Urinary bladder (tissue), 3 donors: ENCODE measurements at regions not wholly inside any gene's neighbourhood (a gene's known extent, or its start where the extent isn't known, plus 50 kb on each side); places are given as distances from the start of the nearest gene placed in this dataset.

Source experiments
- DNase-seq: peaks from one replicate; pipeline ENCODE4 v3.0.0-alpha.2; 2015; ENCODE audit errors: extremely low spot score
- H3K27ac ChIP-seq: one replicate; pipeline ENCODE4 v1.5.1; 2013; ENCODE audit warnings: low read depth, mild to moderate bottlenecking, moderate library complexity
- H3K36me3 ChIP-seq: one replicate; pipeline ENCODE4 v1.6.1; 2013; ENCODE audit warnings: mild to moderate bottlenecking, moderate library complexity; ENCODE audit not compliant: insufficient read depth
- H3K4me1 ChIP-seq: one replicate; pipeline ENCODE4 v1.6.1; 2013; ENCODE audit warnings: mild to moderate bottlenecking, moderate library complexity; ENCODE audit not compliant: insufficient read depth
- H3K4me3 ChIP-seq: one replicate; pipeline ENCODE4 v1.5.1; 2013; ENCODE audit warnings: low read depth, low read length
- WGBS: extraction: QIAGEN DNeasy Blood & Tissue Kit; methylation state at CpG from one replicate; pipeline ENCODE4 v1.1.7; 2013; 5-methylcytosine and 5-hydroxymethylcytosine counted together
- donor health status: healthy with polysubstance abuse.
- donor health status: healthy.

DNA sequence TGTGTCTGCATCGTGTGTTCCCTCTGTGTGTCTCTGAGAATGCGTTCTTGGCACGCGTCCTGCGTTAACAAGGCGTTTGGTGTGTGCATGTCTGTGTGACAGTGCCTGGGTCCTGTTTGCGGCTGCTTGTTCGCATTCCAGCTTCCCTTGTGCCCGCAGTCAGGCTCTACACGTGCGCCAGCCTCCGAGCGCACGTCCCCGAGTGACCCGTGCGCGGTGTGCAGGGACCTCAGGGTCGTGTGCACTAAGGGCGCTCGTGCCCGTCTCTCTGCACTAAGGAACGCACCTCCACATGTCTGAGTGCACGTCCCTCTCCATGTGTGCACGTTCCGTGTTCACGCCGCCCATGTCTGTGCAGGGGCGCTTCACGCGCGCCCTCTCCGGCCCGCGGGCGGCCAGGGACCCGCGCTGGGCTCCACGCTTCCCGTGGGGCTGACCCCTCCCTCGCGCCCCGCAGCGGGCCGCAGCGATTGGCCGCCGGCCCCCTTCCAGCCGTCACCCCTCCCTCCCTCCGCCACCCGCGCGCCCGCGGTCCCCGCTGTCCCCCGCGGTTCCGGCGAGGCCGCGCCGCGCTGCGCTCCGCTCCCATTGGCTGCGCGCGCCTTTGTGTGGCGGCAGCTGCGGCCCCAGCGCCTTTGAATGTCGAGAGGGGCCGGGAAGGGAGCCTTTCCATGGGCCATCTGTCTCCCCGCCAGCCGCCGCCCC, 229.4 kb downstream of the HAUS1 start:
- no peaks in the 10 kb centered on the region for H3K36me3 ChIP-seq
- under 1% methylated on average over 76 of the region's 77 CpGs for WGBS
- no peak overlapping the region for H3K27ac ChIP-seq
- H3K4me3 ChIP-seq, result peak overlapping the region; percentile 67
- DNase-seq, result no peak
- no peaks in the 10 kb centered on the region for H3K4me1 ChIP-seq

DNA sequence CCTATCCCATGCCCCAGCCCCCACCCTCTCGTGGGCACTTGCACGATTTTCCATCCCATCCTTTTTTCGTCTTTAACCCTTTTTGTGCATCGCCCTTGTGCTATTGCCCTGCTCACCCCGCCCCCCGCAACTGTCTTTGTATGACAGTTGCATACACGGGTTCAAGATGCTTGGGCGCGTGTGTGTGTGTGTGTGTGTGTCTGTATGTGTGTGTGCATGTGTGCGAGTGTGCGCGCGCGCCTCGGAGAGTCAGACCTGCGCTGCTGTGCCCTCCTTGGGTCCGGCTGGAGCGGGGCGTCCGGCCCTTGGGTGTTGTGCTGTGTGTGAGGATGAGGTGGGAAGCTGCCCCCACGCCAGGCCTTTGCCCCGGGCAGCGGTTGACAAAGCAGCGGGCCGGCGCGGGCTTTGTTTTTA, 230.7 kb downstream of the HAUS1 start:
- DNase-seq, result no peak
- no peaks in the 10 kb centered on the region for H3K4me1 ChIP-seq
- H3K4me3 ChIP-seq, result peak overlapping the region; percentile 67
- 2% methylated on average over 27 of the region's 27 CpGs for WGBS
- H3K36me3 ChIP-seq, result no peaks in the 10 kb centered on the region
- H3K27ac ChIP-seq, result no peak overlapping the region

DNA sequence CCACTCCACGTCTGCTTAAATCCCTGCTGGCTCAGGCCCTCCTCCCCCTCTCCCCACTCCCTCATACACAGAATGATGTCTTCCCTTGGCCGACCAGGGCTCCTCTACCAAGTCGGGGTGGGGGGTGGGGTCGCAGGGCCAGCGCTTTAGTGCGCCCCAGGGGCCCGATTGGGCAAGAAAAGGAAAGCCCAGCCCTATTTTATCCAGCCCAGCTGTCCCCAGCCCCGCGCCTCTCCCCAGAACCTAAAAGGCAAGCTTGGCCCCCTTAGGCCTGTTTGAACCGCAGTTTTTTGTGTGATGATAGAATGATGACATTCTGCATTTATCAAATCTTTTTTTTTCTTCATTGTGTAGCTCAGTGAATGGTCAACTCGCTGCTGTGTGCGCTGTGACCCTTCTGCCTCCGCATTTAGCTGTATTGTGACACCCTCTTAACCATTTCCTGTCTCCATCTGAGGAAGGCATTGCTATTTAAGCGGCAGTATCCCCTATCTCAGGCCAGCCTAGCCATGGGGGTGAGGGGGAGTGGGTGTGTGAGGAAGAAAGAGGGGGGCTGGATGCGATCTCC, 231.4 kb downstream of the HAUS1 start:
- H3K4me3 ChIP-seq, result peak overlapping the region; percentile 67
- H3K4me1 ChIP-seq, result no peaks in the 10 kb centered on the region
- DNase-seq, result no peak
- H3K36me3 ChIP-seq, result no peaks in the 10 kb centered on the region
- 14% methylated on average over 15 of the region's 15 CpGs for WGBS
- peak overlapping the region; percentile 12 for H3K27ac ChIP-seq

DNA sequence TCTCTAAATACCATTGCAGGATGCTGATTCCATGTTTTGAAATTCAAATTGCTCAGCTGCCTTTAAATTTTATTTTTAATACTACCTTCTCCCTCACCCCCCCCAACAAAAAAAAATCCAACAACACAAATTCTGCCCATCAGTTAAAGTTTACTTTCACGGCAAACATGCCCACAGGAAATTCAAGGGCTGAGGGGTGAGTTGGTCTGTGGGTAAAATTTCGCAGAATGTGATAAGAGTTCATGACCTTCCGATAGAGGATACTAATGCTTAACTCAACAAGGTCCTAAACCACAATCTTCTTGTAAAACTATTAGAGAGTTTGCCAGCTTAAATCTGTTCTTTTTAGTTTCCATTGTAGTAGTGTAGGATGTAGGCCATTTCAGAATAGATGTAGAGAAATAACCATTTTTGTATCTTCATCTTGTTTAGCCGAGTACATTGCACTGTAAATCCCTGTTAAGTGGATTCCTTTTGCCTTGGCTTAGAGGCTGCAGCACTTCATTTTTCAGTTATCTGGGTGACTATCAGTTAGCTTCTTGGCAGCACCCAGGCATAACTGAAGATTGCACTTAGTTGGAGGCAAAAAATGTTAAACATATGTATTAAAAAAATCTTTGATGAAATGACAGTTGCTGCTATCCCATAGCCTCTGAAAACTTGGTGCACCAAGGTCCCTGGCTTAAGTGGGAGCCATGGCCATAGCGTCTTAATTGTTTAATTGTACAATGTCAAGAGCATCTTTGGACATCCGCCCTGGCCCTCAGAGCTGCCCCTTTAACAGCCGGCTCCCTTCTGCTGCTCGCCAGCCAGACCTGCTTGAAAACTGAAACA, 232.3 kb downstream of the HAUS1 start:
- Histone ChIP-seq H3K4me1 (no peaks in the 10 kb centered on the region), H3K36me3 (no peaks in the 10 kb centered on the region), H3K27ac (no peak overlapping the region), H3K4me3 (no peak overlapping the region)
- WGBS, result 33% methylated on average over 8 of the region's 8 CpGs
- no peak for DNase-seq

DNA sequence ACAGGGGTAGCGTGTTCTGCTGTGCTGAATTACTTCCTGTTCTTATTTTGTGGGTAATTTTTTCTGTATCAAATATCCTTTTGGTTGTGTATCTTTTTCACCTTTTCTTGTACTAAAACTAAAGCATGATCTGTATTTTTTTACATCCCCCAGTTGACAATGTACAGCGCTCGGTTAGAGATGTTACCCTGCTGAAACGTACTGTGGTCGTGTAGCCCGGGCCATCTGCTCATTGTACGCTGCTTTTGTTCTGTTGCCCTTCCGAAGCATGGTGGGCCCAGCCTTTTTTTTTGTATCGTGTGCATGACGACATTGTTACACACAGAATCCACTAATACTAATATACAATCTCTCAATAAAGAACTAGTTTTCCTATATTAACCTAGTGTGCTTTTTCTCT, 233.1 kb downstream of the HAUS1 start:
- Histone ChIP-seq H3K36me3 (no peaks in the 10 kb centered on the region), H3K4me1 (no peaks in the 10 kb centered on the region), H3K4me3 (no peak overlapping the region), H3K27ac (no peak overlapping the region)
- 66% methylated on average over 10 of the region's 10 CpGs for WGBS
- DNase-seq, result no peak

DNA sequence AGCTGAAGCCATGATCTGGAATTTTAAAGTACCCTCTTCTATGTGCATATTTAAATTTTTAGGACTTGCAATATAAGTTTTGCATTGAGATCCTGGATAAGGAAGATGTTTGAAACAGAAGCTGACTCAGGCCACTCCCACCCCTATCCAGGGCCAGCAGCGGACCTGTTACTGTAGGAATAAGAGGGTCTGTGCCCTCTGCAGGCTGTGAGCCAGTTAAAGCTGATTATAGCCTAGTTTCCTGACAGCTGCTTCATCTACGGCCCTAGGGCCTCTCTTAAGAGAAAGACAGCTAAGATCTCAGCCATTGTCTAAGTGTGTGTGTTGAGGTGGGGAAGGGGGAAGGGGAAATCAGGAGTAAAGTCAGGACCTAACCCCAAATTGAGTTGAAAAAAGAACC, 234.0 kb downstream of the HAUS1 start:
- WGBS, result 80% methylated on average over 2 of the region's 2 CpGs
- no peaks in the 10 kb centered on the region for H3K36me3 ChIP-seq
- no peaks in the 10 kb centered on the region for H3K4me1 ChIP-seq
- H3K4me3 ChIP-seq, result no peak overlapping the region
- no peak overlapping the region for H3K27ac ChIP-seq
- DNase-seq, result no peak

DNA sequence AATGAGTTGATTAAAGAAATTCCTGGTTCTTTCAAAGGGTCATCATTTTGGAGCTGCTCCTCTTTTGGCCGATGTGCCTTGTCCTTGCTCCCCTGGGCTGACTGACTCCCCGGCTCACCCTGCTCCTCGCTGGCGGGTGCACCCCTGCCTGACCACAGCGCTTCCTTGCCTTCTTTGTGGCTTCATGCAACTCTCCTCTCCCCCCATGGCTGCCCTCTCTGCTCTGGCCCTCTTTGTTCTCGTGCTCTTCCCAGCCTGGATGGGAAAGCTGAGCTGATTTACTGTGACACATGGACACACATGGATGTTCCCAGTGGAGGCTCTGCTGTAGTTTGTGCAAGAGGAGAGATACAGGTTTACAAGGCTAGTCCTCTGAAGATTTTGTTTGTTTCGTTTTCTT, 234.6 kb downstream of the HAUS1 start:
- no peaks in the 10 kb centered on the region for H3K36me3 ChIP-seq
- no peaks in the 10 kb centered on the region for H3K4me1 ChIP-seq
- H3K4me3 ChIP-seq, result no peak overlapping the region
- WGBS, result 73% methylated on average over 7 of the region's 7 CpGs
- no peak overlapping the region for H3K27ac ChIP-seq
- DNase-seq, result no peak

DNA sequence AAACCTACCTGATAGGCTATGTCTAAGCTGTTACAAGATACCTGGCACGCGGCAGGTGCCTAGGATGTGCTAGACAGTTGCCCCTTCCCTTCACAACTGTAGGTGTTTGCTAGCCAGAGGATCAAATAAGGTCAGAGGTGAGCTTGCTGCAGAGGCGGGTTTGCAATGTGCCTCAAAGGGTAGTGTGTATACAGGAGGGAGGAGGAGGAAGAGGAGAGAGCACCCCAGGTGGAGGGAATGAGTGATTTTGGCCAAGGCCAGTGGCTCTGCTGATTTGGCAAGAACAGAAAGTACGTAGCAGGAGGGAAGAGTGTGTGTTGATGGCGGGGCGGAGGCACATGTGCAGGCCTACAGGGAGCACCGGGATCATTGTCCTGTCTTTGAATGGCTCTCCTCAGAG, 236.5 kb downstream of the HAUS1 start:
- H3K4me1 ChIP-seq, result no peaks in the 10 kb centered on the region
- H3K27ac ChIP-seq, result no peak overlapping the region
- no peak overlapping the region for H3K4me3 ChIP-seq
- DNase-seq, result no peak
- 94% methylated on average over 7 of the region's 7 CpGs for WGBS
- H3K36me3 ChIP-seq, result no peaks in the 10 kb centered on the region

DNA sequence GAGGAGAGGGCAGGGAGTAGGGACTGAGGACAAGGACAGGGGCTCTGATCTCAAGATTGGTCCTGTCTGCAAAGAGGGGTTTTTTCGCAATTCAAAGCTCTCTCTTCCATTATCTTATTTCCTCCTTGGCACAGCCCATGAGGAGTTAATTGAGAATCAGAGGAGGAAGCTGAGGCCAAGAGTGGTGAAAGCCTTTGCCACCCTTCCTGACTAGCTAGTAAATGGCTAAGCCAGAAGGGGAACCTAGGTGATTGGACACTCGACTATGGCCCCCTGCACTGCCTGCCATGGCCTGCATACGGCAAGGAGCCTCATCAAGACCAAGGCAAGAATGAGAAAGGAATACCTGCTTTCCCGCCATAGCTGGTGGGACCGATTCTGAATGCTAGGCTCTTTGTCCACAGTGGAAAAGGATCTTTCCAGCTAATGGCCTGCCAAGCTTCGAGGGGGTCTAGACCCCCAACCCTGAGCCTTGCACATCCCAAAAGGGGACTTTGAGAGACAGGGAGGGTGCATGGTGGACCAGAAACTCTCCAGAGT, 237.9 kb downstream of the HAUS1 start:
- Histone ChIP-seq H3K4me3 (no peak overlapping the region), H3K4me1 (no peaks in the 10 kb centered on the region), H3K27ac (no peak overlapping the region), H3K36me3 (no peaks in the 10 kb centered on the region)
- no peak for DNase-seq
- WGBS, result 84% methylated on average over 6 of the region's 6 CpGs

DNA sequence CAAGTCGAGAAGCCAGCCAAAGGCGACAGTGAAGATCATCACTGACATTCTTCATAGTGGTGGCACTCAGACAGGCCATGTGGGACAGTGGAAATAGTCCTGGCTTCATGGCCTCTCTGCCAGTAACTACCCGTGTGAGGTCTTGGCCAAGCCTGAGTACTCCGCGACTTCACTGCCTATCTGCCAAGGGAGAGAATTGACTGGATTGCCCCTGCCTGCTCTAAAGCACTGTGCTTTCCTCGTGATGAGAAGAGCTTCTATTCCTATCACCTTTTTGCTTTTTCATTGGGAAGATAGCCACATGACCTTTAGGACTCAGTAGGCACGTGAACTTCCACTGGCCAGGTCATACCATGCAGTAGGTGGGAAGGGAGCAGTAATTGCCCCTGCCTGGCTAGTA, 239.3 kb downstream of the HAUS1 start:
- Histone ChIP-seq H3K4me1 (no peaks in the 10 kb centered on the region), H3K27ac (no peak overlapping the region), H3K4me3 (no peak overlapping the region), H3K36me3 (no peaks in the 10 kb centered on the region)
- WGBS, result 90% methylated on average over 7 of the region's 7 CpGs
- DNase-seq, result no peak

DNA sequence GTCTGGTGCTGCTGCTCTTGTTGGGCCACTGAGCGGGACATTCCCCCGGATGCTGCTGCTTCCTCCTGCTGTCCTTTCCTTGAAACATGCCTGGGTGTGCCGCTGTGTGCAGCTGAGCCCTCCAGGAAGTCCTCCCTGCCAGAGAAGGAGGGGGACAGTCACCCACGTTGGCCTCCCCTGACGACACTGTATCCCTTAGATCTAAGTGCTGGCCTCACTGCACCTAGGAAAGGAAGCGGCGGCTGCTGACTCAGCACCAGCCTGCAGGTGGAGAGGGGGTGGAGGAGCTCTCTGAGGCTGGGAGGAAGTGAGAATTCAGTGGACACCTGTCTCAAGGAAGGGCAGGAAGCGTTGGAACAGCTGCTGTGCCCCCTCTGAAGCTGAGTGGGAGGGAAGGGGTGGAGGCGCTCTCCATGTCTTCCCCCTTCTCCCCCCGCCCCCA, 239.8 kb downstream of the HAUS1 start:
- WGBS, result 65% methylated on average over 10 of the region's 10 CpGs
- no peaks in the 10 kb centered on the region for H3K4me1 ChIP-seq
- DNase-seq, result no peak

DNA sequence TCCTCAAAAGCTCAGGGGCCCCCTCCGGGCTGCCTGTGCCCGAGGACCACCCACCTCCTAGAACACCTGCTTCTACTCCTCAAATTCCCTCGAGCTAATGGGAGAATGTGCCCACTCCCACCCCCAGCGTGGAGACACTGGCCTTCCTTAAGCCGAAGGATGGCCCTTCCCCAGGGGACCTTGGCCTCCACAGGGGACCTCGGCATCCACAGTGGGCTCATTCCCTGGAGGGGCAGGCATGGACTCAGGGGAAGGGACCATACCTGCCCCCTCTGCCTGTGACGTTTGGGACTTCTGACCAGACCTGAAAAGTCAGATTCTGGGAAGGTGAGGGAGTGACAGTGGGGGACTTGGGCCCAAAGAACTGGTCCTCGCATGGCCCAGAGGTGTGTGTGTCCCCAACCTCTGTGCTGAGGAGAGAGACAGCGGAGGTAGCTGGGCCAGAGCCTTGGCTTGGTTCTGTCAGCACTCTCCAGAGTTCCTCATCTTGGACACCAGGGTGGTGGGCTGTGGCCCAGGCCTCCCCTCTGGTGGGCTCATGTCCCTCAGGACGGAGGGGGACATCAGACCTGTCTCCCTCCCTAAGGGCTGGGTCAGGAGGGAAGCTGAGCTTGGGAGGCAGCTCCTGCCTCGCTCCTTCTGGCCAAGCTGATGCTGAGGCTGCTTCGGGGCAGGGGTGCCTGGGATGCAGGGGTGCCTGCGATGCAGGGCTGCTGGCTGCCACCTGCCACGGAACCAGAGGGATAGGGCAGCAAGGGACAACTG, 240.4 kb downstream of the HAUS1 start:
- no peak for DNase-seq
- WGBS, result 86% methylated on average over 14 of the region's 14 CpGs
- no peaks in the 10 kb centered on the region for H3K36me3 ChIP-seq

More for the DNA sequence above, 239.8 kb downstream of the HAUS1 start:
- H3K36me3 ChIP-seq, result no peaks in the 10 kb centered on the region
- H3K4me3 ChIP-seq, result no peak overlapping the region
- H3K27ac ChIP-seq, result no peak overlapping the region

DNA sequence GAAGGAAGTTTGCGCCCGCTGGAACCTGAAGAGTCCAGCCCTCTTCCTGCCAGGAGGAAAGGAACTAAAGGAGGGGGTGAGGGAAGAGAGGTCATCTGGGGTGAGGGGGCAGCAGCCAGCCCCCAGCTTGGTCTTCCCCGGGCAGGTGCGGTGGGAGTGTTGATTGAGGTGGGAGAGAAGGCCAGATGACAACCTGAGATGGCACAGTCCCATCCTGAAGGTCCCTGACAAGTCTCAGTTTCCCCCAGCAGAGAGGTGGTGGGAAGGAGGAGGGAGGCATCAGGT, 240.9 kb downstream of the HAUS1 start:
- Histone ChIP-seq H3K27ac (no peak overlapping the region), H3K36me3 (no peaks in the 10 kb centered on the region), H3K4me1 (no peaks in the 10 kb centered on the region), H3K4me3 (no peak overlapping the region)
- DNase-seq, result no peak
- 93% methylated on average over 4 of the region's 4 CpGs for WGBS

More for the DNA sequence above, 240.4 kb downstream of the HAUS1 start:
- Histone ChIP-seq H3K27ac (no peak overlapping the region), H3K4me1 (no peaks in the 10 kb centered on the region), H3K4me3 (no peak overlapping the region)
